Stimulated activated CD8-positive, alpha-beta memory T cell treated with anti-CD3 and anti-CD28 coated beads, Interleukin-15, amount 100 ng/mL, for 1 hour (primary cell): ENCODE measurements at regions not wholly inside any gene's neighbourhood (a gene's known extent, or its start where the extent isn't known, plus 50 kb on each side); places are given as distances from the start of the nearest gene placed in this dataset.
"Not testable (repeated sequence)": the region's sequence is repeated elsewhere in the genome, so short reads cannot be mapped to it uniquely, and the experiment has no call there.

Source experiments
- DNase-seq: peaks from one replicate; pipeline ENCODE4 v3.0.0-alpha.2; 2020; ENCODE audit warnings: low read depth

GRCh38 chr5:15096686-15097085 lies 225.1 kb upstream of the ANKH start:
- not testable (repeated sequence) for DNase-seq

GRCh38 chr5:15092801-15093200 lies 221.2 kb upstream of the ANKH start:
- DNase-seq = no peak

- DNase-seq = no peak
These were observed 214.1 kb upstream of the ANKH start for GRCh38 chr5:15085671-15086070.

- no peak for DNase-seq
These were observed 210.5 kb upstream of the ANKH start for GRCh38 chr5:15082096-15082495.

GRCh38 chr5:15080219-15080618 lies 208.6 kb upstream of the ANKH start:
- no peak for DNase-seq

GRCh38 chr5:15079566-15079965 lies 208.0 kb upstream of the ANKH start:
- DNase-seq = no peak

GRCh38 chr5:15074651-15075050 lies 203.1 kb upstream of the ANKH start:
- no peak for DNase-seq

- DNase-seq = no peak
These were observed 201.9 kb upstream of the ANKH start for GRCh38 chr5:15073453-15073852.

GRCh38 chr5:15070907-15071306 lies 199.3 kb upstream of the ANKH start:
- no peak for DNase-seq

GRCh38 chr5:15069407-15069905 lies 197.9 kb upstream of the ANKH start:
- DNase-seq = no peak

GRCh38 chr5:15065091-15065490 lies 193.5 kb upstream of the ANKH start:
- no peak for DNase-seq

GRCh38 chr5:15064396-15064795 lies 192.8 kb upstream of the ANKH start:
- DNase-seq = no peak

GRCh38 chr5:15056988-15057592 lies 185.5 kb upstream of the ANKH start:
- no peak for DNase-seq

GRCh38 chr5:15044521-15044920 lies 172.9 kb upstream of the ANKH start:
- no peak for DNase-seq

- DNase-seq = no peak
These were observed 165.8 kb upstream of the ANKH start for GRCh38 chr5:15037247-15037908.

- DNase-seq = no peak
These were observed 162.8 kb upstream of the ANKH start for GRCh38 chr5:15034379-15034778.

- DNase-seq = no peak
These were observed 159.6 kb upstream of the ANKH start for GRCh38 chr5:15031180-15031579.

GRCh38 chr5:15027764-15028163 lies 156.2 kb upstream of the ANKH start:
- no peak for DNase-seq

- no peak for DNase-seq
These were observed 155.4 kb upstream of the ANKH start for GRCh38 chr5:15026944-15027343.

GRCh38 chr5:15026011-15026893 lies 154.7 kb upstream of the ANKH start:
- DNase-seq = no peak

- no peak for DNase-seq
These were observed 152.3 kb upstream of the ANKH start for GRCh38 chr5:15023846-15024245.

GRCh38 chr5:15023266-15023665 lies 151.7 kb upstream of the ANKH start:
- no peak for DNase-seq
